ENCODE measurements at regions not wholly inside any gene's neighbourhood (a gene's known extent, or its start where the extent isn't known, plus 50 kb on each side); places are given as distances from the start of the nearest gene placed in this dataset.

DNA sequence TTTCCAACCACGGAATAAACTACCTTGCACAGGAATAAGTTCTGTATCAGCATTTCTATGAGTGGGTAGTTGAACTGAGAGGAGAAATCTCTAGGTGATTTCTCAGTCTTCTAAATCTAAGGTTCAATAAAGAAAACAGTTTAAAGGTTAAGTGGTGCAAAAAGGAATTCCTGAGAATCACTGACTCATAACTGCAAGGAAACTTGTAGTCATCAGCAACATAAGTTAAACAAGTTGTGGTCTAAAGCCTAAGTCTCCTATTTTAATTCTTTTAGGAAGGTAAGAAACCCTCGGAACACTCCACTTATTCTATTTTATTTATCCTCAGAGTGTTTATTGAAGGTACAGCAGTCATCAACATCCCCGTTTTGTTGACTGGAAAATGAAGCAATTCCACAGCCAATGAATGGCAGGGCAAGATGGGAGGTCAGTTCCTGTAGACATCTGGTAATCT lies 92.4 kb upstream of the PIK3CG start:
- ATAC-seq = no peak

DNA sequence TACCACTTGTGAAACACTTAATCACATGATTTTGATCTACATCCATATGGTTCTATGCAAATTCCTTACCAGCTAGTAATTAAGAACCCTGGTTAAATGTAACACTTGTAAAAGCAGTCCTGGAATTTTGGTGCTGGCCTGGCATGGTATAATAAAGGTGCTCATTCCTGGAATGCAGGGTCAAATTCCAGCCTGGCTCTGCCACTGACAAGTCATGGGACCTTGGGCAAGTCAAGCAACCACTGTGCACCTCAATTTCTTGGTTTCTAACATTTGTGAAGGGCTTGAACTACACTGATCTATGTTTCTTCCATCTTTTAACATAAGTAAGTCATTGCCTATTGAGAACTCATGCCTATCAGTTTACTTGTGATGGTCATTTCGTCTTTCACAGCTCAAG lies 91.9 kb upstream of the PIK3CG start:
- Histone ChIP-seq H3K4me3 (no peak overlapping the region), H3K27ac (no peak overlapping the region), H3K9me3 (no peaks in the 10 kb centered on the region), H3K4me1 (no peaks in the 10 kb centered on the region), H3K27me3 (no peaks in the 10 kb centered on the region), H3K36me3 (no peaks in the 10 kb centered on the region)
- TF ChIP-seq, protein P1, sequence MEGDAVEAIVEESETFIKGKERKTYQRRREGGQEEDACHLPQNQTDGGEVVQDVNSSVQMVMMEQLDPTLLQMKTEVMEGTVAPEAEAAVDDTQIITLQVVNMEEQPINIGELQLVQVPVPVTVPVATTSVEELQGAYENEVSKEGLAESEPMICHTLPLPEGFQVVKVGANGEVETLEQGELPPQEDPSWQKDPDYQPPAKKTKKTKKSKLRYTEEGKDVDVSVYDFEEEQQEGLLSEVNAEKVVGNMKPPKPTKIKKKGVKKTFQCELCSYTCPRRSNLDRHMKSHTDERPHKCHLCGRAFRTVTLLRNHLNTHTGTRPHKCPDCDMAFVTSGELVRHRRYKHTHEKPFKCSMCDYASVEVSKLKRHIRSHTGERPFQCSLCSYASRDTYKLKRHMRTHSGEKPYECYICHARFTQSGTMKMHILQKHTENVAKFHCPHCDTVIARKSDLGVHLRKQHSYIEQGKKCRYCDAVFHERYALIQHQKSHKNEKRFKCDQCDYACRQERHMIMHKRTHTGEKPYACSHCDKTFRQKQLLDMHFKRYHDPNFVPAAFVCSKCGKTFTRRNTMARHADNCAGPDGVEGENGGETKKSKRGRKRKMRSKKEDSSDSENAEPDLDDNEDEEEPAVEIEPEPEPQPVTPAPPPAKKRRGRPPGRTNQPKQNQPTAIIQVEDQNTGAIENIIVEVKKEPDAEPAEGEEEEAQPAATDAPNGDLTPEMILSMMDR (IDR thresholded peaks at IDR 0.05) = no peak
- ATAC-seq (no peak), DNase-seq (no peak)
- intact Hi-C loops (cut with DNase I) = no loop called here

More for the DNA sequence above, 92.4 kb upstream of the PIK3CG start:
- no peaks in the 10 kb centered on the region for H3K9me3 ChIP-seq
- H3K4me3 ChIP-seq = no peak overlapping the region
- intact Hi-C loops (cut with DNase I) = no loop called here
- no peak overlapping the region for H3K27ac ChIP-seq
- no peaks in the 10 kb centered on the region for H3K27me3 ChIP-seq
- no peak for DNase-seq
- TF ChIP-seq, protein P1 (IDR thresholded peaks at IDR 0.05) = no peak
- no peaks in the 10 kb centered on the region for H3K36me3 ChIP-seq
- H3K4me1 ChIP-seq = no peaks in the 10 kb centered on the region

DNA sequence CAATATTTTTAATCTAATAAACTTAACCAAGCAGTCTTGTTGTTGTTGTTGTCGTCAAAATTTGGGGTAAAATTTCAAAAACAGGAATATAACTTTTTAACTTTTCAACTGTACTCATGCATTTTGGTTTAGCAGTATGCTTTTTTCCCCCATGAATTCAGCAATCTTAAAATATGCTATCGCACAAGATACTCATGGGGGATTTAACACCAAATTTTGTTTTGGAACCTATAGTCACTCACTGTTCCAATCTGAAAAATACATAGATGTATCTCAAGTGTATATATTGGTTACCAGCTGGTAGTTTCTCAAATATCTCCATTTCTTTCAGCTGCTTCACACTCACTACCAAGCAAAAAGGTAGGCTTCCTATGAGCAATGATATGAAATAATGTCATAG lies 91.4 kb upstream of the PIK3CG start:
- H3K9me3 ChIP-seq = no peaks in the 10 kb centered on the region
- H3K4me3 ChIP-seq = no peak overlapping the region
- H3K27me3 ChIP-seq = no peaks in the 10 kb centered on the region
- ATAC-seq (no peak), DNase-seq (no peak)
- H3K27ac ChIP-seq = no peak overlapping the region
- no peaks in the 10 kb centered on the region for H3K4me1 ChIP-seq
- no peaks in the 10 kb centered on the region for H3K36me3 ChIP-seq
- intact Hi-C loops (cut with DNase I) = no loop called here
- TF ChIP-seq, protein P1 (IDR thresholded peaks at IDR 0.05) = no peak

DNA sequence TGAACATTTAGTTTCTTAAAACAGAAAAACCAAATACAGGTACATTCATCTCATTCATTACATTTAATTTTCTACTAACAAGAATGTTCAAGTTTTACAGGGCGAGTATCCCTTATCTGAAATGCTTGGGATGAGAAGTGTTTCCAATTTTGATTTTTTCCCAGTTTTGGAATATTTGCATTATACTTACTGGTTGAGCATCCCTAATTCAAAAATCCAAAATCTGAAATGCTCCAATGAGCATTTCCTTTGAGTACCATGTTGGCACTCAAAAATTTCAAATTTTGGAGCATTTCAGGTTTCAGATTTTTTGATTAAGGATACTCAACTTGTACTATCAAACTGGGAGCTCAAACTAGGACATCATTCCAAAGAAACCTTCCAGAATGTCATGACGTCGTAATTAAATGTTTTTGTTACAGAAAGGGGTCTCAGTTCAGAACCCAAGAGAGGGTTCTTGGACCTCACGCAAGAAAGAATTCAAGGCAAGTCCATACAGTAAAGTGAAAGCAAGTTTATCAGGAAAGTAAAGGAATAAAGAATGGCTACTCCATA lies 90.8 kb upstream of the PIK3CG start:
- ATAC-seq = no peak
- Histone ChIP-seq H3K4me1 (no peaks in the 10 kb centered on the region), H3K27me3 (no peaks in the 10 kb centered on the region), H3K4me3 (no peak overlapping the region), H3K27ac (no peak overlapping the region), H3K9me3 (no peaks in the 10 kb centered on the region), H3K36me3 (no peaks in the 10 kb centered on the region)
- no peak for DNase-seq
- intact Hi-C loops (cut with DNase I) = no loop called here
- TF ChIP-seq, protein P1 (IDR thresholded peaks at IDR 0.05) = no peak

DNA sequence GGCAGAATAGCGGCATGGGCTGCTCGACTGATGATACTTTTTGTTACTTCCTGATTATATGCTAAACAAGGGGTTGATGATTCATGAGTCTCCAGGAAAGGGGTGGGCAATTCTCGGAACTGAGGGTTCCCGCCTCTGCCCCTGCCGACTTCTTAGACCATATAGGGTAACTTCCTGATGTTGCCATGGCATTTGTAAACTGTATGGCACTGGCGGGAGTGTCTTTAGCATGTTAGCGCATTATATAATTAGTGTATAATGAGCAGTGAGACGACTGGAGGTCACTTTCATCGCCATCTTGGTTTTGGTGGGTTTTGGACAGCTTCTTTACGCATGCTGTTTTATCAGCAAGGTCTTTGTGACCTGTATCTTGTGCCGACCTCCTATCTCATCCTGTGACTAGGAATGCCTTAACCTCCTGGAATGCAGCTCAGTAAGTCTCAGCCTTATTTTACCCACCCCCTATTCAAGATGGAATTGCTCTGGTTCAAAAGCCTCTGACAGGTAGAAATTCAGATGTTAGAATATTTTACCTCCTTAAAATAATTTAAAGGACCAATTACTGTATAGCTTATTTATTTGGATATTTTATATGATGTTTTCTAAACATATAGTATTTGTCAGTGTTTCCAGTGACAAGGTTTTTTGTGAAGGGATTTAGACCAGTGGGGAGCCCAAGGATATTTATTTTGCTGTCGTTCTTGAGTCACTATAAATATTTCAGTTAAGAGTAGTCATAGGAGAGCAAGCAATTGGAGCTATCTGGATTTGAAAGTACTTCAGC lies 90.1 kb upstream of the PIK3CG start:
- H3K36me3 ChIP-seq = no peaks in the 10 kb centered on the region
- ATAC-seq = peak; percentile 72
- H3K9me3 ChIP-seq = no peaks in the 10 kb centered on the region
- DNase-seq = no peak
- H3K4me1 ChIP-seq = no peaks in the 10 kb centered on the region
- H3K27ac ChIP-seq = no peak overlapping the region
- H3K27me3 ChIP-seq = no peaks in the 10 kb centered on the region
- no peak overlapping the region for H3K4me3 ChIP-seq
- TF ChIP-seq, protein P1 (IDR thresholded peaks at IDR 0.05) = no peak
- intact Hi-C loops (cut with DNase I) = no loop called here
